ENCODE measurements at regions not wholly inside any gene's neighbourhood (a gene's known extent, or its start where the extent isn't known, plus 50 kb on each side); places are given as distances from the start of the nearest gene placed in this dataset.

- no peak for TF ChIP-seq CHD7 (IDR thresholded peaks at IDR 0.05; ENCODE audit: insufficient replicate concordance, low read length)
These were observed 594.0 kb downstream of the TYW1 start (continued) for GRCh38 chr7:67590649-67591048.

All from H1 (cell line).